ENCODE measurements at regions not wholly inside any gene's neighbourhood (a gene's known extent, or its start where the extent isn't known, plus 50 kb on each side); places are given as distances from the start of the nearest gene placed in this dataset.

DNA sequence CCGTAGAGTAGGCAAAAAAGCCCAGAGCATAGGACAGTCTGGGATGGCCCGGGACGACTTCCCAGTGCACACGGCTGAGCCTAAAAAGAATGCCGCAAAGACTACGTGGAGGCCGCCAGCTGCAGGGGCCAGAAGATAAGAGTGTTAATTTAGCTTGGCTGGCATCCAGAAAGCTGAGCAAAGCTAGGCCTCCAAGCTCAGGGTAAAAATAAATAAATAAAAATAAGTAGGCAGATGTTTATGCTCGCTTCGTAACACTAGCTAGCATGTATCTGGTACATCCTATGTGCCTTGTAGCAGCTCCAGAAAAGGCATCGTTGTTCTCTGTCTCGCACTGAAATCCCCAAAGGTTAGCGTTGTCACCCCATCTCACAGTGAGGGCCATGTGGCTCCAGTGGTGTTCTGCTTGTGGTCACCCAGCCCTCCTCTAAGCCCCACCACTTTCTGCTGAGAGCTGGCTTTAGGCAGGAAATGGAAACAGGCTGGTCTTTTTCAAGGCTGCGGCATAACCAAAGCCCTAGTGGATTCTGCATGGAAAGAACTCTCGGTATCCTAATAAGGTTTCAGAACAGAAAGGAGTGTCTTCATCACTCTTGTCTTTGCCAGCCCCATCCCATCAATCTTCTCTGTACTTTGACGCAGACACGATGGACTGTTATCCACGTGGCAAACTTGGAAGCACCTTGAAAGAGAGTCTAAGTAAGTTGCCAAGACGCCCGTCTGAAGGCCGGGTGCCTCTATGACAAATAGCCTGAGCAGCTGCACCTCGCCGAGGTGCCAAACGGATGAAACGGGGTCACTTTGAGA is 58.1 kb upstream of the MEF2A start:
- H3K36me3 ChIP-seq (ENCODE audit: insufficient read depth, low read length) = no peaks in the 10 kb centered on the region
- H3F3A ChIP-seq (ENCODE audit: insufficient read depth, low read length) = peaks cover 3% of the 10 kb centered on the region; the same call in 1 of the 2 replicates
- TF ChIP-seq EZH2 (IDR thresholded peaks at IDR 0.05; ENCODE audit: borderline replicate concordance, low read length) = no peak
- TF ChIP-seq, protein P1, sequence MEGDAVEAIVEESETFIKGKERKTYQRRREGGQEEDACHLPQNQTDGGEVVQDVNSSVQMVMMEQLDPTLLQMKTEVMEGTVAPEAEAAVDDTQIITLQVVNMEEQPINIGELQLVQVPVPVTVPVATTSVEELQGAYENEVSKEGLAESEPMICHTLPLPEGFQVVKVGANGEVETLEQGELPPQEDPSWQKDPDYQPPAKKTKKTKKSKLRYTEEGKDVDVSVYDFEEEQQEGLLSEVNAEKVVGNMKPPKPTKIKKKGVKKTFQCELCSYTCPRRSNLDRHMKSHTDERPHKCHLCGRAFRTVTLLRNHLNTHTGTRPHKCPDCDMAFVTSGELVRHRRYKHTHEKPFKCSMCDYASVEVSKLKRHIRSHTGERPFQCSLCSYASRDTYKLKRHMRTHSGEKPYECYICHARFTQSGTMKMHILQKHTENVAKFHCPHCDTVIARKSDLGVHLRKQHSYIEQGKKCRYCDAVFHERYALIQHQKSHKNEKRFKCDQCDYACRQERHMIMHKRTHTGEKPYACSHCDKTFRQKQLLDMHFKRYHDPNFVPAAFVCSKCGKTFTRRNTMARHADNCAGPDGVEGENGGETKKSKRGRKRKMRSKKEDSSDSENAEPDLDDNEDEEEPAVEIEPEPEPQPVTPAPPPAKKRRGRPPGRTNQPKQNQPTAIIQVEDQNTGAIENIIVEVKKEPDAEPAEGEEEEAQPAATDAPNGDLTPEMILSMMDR (IDR thresholded peaks at IDR 0.05; ENCODE audit: low read length) = no peak
- H3K4me1 ChIP-seq (ENCODE audit: insufficient read depth, low read length, severe bottlenecking) = peaks cover 98% of the 10 kb centered on the region
- H2AFZ ChIP-seq (ENCODE audit: low read length) = no peak overlapping the region
- no peaks in the 10 kb centered on the region for H3K9me3 ChIP-seq (ENCODE audit: low read length)
- peak overlapping the region; percentile 43 for H3K4me3 ChIP-seq (ENCODE audit: low read depth, low read length, poor library complexity, severe bottlenecking)
- peak overlapping the region; percentile 93 for H3K27ac ChIP-seq (ENCODE audit: low read depth, low read length, poor library complexity, severe bottlenecking)
- H3K27me3 ChIP-seq (ENCODE audit: insufficient read depth, low read length) = no peaks in the 10 kb centered on the region
- H4K20me1 ChIP-seq (ENCODE audit: insufficient read depth, low read length) = no peaks in the 10 kb centered on the region
- H3K4me2 ChIP-seq (ENCODE audit: low read length) = peak overlapping the region; percentile 62
- peak overlapping the region; percentile 55 for H3K9ac ChIP-seq (ENCODE audit: low read length)
- no peaks in the 10 kb centered on the region for H3K79me2 ChIP-seq (ENCODE audit: insufficient read depth, low read length)
- H3K9me2 ChIP-seq (ENCODE audit: low read depth, low read length) = no peaks in the 10 kb centered on the region

DNA sequence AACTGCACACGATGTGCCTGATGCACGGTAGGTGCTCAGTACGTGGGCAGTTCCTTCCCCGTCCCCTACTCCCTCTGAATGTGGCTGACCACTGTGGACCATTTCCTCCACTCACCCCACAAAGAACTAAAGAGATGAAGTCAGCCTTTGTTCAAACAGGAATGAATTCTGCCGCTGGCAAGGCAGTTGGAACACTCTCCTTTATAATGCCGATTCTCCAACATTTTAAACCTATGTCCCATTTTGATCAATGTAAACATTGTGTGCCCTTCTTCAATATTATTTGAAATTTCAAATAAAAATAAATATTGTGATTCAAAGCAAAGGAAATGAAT is 57.5 kb upstream of the MEF2A start:
- no peaks in the 10 kb centered on the region for H3K79me2 ChIP-seq (ENCODE audit: insufficient read depth, low read length)
- H3K4me1 ChIP-seq (ENCODE audit: insufficient read depth, low read length, severe bottlenecking) = peaks cover 95% of the 10 kb centered on the region
- no peaks in the 10 kb centered on the region for H3K9me3 ChIP-seq (ENCODE audit: low read length)
- peaks cover 3% of the 10 kb centered on the region; the same call in 1 of the 2 replicates for H3F3A ChIP-seq (ENCODE audit: insufficient read depth, low read length)
- no peaks in the 10 kb centered on the region for H3K27me3 ChIP-seq (ENCODE audit: insufficient read depth, low read length)
- no peaks in the 10 kb centered on the region for H3K36me3 ChIP-seq (ENCODE audit: insufficient read depth, low read length)
- H3K27ac ChIP-seq (ENCODE audit: low read depth, low read length, poor library complexity, severe bottlenecking) = peak overlapping the region; percentile 93
- no peaks in the 10 kb centered on the region for H4K20me1 ChIP-seq (ENCODE audit: insufficient read depth, low read length)
- no peaks in the 10 kb centered on the region for H3K9me2 ChIP-seq (ENCODE audit: low read depth, low read length)
- H3K9ac ChIP-seq (ENCODE audit: low read length) = peak overlapping the region; percentile 55
- TF ChIP-seq, protein P1 (IDR thresholded peaks at IDR 0.05; ENCODE audit: low read length) = no peak
- no peak for TF ChIP-seq EZH2 (IDR thresholded peaks at IDR 0.05; ENCODE audit: borderline replicate concordance, low read length)
- H3K4me2 ChIP-seq (ENCODE audit: low read length) = peak overlapping the region; percentile 62
- peak overlapping the region; percentile 43 for H3K4me3 ChIP-seq (ENCODE audit: low read depth, low read length, poor library complexity, severe bottlenecking)
- no peak overlapping the region for H2AFZ ChIP-seq (ENCODE audit: low read length)

DNA sequence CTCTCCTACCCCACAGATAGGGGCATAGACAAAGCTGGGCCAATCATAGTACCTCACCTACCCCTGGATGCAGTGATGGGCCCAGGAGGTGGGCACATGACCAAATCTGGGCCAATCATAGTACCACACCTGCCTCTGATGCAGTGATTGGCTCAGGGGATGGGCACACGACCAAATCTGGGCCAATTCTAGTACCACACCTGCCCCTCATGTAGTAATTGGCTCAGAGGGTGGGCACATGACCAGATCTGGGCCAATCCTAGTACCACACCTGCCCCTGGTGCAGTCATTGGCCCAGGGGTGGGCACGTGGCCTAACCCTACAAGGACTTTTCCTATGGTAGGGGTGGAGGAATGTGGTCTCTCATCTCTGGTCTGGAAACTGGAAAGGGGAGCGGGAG is 56.9 kb upstream of the MEF2A start:
- Histone ChIP-seq H3K9me3 (ENCODE audit: low read length) (no peaks in the 10 kb centered on the region), H3K79me2 (ENCODE audit: insufficient read depth, low read length) (no peaks in the 10 kb centered on the region), H3K4me3 (ENCODE audit: low read depth, low read length, poor library complexity, severe bottlenecking) (peak overlapping the region; percentile 43), H3K27ac (ENCODE audit: low read depth, low read length, poor library complexity, severe bottlenecking) (peak overlapping the region; percentile 93), H3K36me3 (ENCODE audit: insufficient read depth, low read length) (no peaks in the 10 kb centered on the region), H4K20me1 (ENCODE audit: insufficient read depth, low read length) (no peaks in the 10 kb centered on the region), H3K9me2 (ENCODE audit: low read depth, low read length) (no peaks in the 10 kb centered on the region), H3K27me3 (ENCODE audit: insufficient read depth, low read length) (no peaks in the 10 kb centered on the region), H3F3A (ENCODE audit: insufficient read depth, low read length) (peaks cover 3% of the 10 kb centered on the region; the same call in 1 of the 2 replicates), H3K9ac (ENCODE audit: low read length) (peak overlapping the region; percentile 40; the same call in 1 of the 2 replicates), H2AFZ (ENCODE audit: low read length) (peak overlapping the region; percentile 45; the same call in 1 of the 2 replicates), H3K4me1 (ENCODE audit: insufficient read depth, low read length, severe bottlenecking) (peaks cover 91% of the 10 kb centered on the region), H3K4me2 (ENCODE audit: low read length) (peak overlapping the region; percentile 62)
- TF ChIP-seq, protein P1 (IDR thresholded peaks at IDR 0.05; ENCODE audit: low read length) = no peak
- no peak for TF ChIP-seq EZH2 (IDR thresholded peaks at IDR 0.05; ENCODE audit: borderline replicate concordance, low read length)
